Calu3 (cell line): ENCODE measurements at regions not wholly inside any gene's neighbourhood (a gene's known extent, or its start where the extent isn't known, plus 50 kb on each side); places are given as distances from the start of the nearest gene placed in this dataset.

Experiments
- BruUV-seq: library from RNA; stranded (reverse); fragments of 400-500 nt; replicated peaks from 2 replicates; lab custom pipeline; 2021; lab: Mats Ljungman, UMichigan
- CTCF ChIA-PET: fragments of 300-600 bp; sonication (Branson Sonifier 250); formaldehyde crosslinking; loops from one replicate; lab custom pipeline; 2022; ENCODE audit warnings: antibody characterized with exemption; lab: Charles Lee
- DNase-seq: peaks from one replicate; pipeline ENCODE4 v3.0.0; 2022
- H3K27ac Mint-ChIP-seq: one replicate; pipeline ENCODE4 v1.8.0; 2022; ENCODE audit warnings: mixed read lengths; ENCODE audit not compliant: unreplicated experiment
- H3K27me3 Mint-ChIP-seq: one replicate; pipeline ENCODE4 v1.8.0; 2022; ENCODE audit warnings: mixed read lengths; ENCODE audit not compliant: unreplicated experiment
- H3K36me3 Mint-ChIP-seq: one replicate; pipeline ENCODE4 v1.8.0; 2022; ENCODE audit warnings: mild to moderate bottlenecking, moderate library complexity, mixed read lengths; ENCODE audit not compliant: insufficient read depth, unreplicated experiment
- H3K4me1 Mint-ChIP-seq: one replicate; pipeline ENCODE4 v1.8.0; 2022; ENCODE audit warnings: mild to moderate bottlenecking, low read depth, mixed read lengths; ENCODE audit not compliant: unreplicated experiment
- H3K4me3 Mint-ChIP-seq: one replicate; pipeline ENCODE4 v1.8.0; 2022; ENCODE audit warnings: mild to moderate bottlenecking, low read depth, moderate library complexity, mixed read lengths; ENCODE audit not compliant: unreplicated experiment
- H3K9me3 Mint-ChIP-seq: one replicate; pipeline ENCODE4 v1.8.0; 2022; ENCODE audit warnings: low read depth, mixed read lengths; ENCODE audit not compliant: unreplicated experiment
- CTCF ChIP-seq: fragments of 200-600 bp; IDR thresholded peaks from one replicate; pipeline ENCODE4 v1.8.0; 2022; ENCODE audit warnings: antibody characterized with exemption; ENCODE audit not compliant: unreplicated experiment
- intact Hi-C: fragments of 100-400 bp; cut with micrococcal nuclease; formaldehyde crosslinking; loops from one replicate; pipeline ENCODE4 v1.10.0; 2022; ENCODE audit not compliant: unreplicated experiment

DNA sequence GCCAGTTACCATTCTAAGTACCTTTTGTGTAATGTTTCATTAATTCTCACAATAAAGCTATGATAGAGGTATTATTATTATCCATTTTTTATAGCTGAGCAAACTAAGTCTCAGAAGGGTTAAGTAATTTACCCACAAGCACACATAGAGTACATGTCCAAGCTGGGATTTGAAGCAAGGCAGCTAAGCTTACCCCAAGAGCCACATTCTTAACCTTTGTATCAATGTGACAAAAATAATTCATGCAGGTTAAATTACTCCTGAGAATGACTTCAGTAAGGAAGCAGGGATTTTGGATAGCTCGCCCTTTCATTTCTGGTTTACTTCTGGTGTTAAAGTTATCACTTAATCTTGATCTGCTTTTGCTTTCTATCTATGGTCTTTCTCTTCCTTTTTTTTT lies 141.9 kb downstream of the ACTBL2 start:
- no peaks in the 10 kb centered on the region for H3K27me3 Mint-ChIP-seq
- no peaks in the 10 kb centered on the region for H3K36me3 Mint-ChIP-seq
- H3K9me3 Mint-ChIP-seq = no peaks in the 10 kb centered on the region
- H3K27ac Mint-ChIP-seq = no peak overlapping the region
- no peak overlapping the region for H3K4me3 Mint-ChIP-seq
- DNase-seq = no peak
- CTCF ChIA-PET = interaction anchor here (0.7 kb wide), 1 partner anchor 18 kb away, joined by 7 read pairs; no protein-coding TSS in a partner anchor
- H3K4me1 Mint-ChIP-seq = peaks cover 12% of the 10 kb centered on the region
- TF ChIP-seq CTCF = no peak
- intact Hi-C loops = no loop called here
- BruUV-seq = no TSS peak

DNA sequence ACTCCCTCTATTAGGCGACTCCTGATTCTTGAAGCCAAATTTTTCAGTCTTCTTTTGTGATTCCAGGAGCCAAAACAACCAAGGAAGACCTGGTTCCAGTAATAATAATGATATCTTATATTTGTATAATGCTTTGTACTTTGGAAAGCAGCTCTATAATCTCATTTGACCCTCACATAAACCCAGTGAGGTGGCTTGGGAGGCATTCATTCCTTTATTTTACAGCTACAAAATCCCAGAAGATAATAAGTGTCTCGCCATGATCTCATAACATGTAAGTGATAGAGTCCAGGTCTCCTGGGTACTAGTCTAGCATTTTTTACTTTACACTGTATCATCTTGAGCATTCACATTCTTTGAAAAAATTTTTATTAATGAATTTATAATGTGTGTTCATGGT lies 143.1 kb downstream of the ACTBL2 start:
- intact Hi-C loops = loop anchor here (2.0 to 10.0 kb wide), 2 partner anchors 95 to 155 kb away; no protein-coding TSS in a partner anchor
- H3K27me3 Mint-ChIP-seq = no peaks in the 10 kb centered on the region
- CTCF ChIA-PET = interaction anchor here (0.7 to 1.2 kb wide), 2 partner anchors 11 to 189 kb away, joined by 3 to 4 read pairs; no protein-coding TSS in a partner anchor
- no peak overlapping the region for H3K4me3 Mint-ChIP-seq
- no peak for DNase-seq
- no peaks in the 10 kb centered on the region for H3K36me3 Mint-ChIP-seq
- H3K27ac Mint-ChIP-seq = no peak overlapping the region
- H3K9me3 Mint-ChIP-seq = no peaks in the 10 kb centered on the region
- no TSS peak for BruUV-seq
- H3K4me1 Mint-ChIP-seq = peaks cover 12% of the 10 kb centered on the region
- no peak for TF ChIP-seq CTCF

DNA sequence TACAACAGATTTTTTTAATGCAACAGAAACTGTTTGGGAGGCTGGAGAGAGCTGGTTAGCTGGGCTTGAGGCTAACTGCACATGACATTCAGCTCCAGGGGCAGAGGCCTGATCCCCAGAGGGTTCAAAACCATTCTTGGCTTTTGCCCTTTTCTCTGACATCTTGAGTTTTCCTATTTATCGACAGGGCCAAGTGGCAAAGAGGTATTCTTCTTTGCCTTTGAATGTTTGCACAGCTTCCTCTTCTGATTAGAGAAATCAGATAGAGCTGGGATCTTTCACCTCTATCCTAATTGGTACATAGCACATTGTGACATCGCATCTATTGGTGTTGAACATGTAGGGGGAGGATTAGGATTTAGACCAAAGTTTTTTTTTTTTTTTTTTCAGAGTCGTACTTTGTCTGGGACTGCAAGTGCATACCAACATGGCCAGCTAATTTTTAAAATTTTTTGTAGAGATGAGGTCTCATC lies 143.7 kb downstream of the ACTBL2 start:
- no TSS peak for BruUV-seq
- Mint-ChIP-seq H3K4me3 (no peak overlapping the region), H3K27me3 (no peaks in the 10 kb centered on the region), H3K27ac (no peak overlapping the region), H3K36me3 (no peaks in the 10 kb centered on the region), H3K4me1 (peaks cover 12% of the 10 kb centered on the region), H3K9me3 (no peaks in the 10 kb centered on the region)
- TF ChIP-seq CTCF = no peak
- CTCF ChIA-PET = interaction anchor here (0.7 to 1.4 kb wide), 7 partner anchors 10 to 328 kb away, joined by 3 to 4 read pairs (median 4); no protein-coding TSS in a partner anchor
- no peak for DNase-seq
- intact Hi-C loops = loop anchor here (2.0 to 10.0 kb wide), 2 partner anchors 96 to 156 kb away; no protein-coding TSS in a partner anchor

- peak; percentile 50 for DNase-seq
- no peak overlapping the region for H3K4me3 Mint-ChIP-seq
- peaks cover 12% of the 10 kb centered on the region for H3K4me1 Mint-ChIP-seq
- intact Hi-C loops = loop anchor here (2.0 to 10.0 kb wide), 2 partner anchors 97 to 157 kb away; no protein-coding TSS in a partner anchor
- TF ChIP-seq CTCF = peak; percentile 72
- H3K27me3 Mint-ChIP-seq = no peaks in the 10 kb centered on the region
- BruUV-seq = no TSS peak
- CTCF ChIA-PET = interaction anchor here (0.7 to 1.4 kb wide), 7 partner anchors 10 to 329 kb away, joined by 3 to 4 read pairs (median 4); no protein-coding TSS in a partner anchor
- H3K27ac Mint-ChIP-seq = peak overlapping the region; percentile 33
- no peaks in the 10 kb centered on the region for H3K9me3 Mint-ChIP-seq
- H3K36me3 Mint-ChIP-seq = no peaks in the 10 kb centered on the region
Measured at GRCh38 chr5:57338068-57338867, 144.3 kb downstream of the ACTBL2 start.
